ENCODE measurements at regions not wholly inside any gene's neighbourhood (a gene's known extent, or its start where the extent isn't known, plus 50 kb on each side); places are given as distances from the start of the nearest gene placed in this dataset.
A peak's percentile ranks its signal among the peaks of the same experiment; 100 is the strongest.

DNA sequence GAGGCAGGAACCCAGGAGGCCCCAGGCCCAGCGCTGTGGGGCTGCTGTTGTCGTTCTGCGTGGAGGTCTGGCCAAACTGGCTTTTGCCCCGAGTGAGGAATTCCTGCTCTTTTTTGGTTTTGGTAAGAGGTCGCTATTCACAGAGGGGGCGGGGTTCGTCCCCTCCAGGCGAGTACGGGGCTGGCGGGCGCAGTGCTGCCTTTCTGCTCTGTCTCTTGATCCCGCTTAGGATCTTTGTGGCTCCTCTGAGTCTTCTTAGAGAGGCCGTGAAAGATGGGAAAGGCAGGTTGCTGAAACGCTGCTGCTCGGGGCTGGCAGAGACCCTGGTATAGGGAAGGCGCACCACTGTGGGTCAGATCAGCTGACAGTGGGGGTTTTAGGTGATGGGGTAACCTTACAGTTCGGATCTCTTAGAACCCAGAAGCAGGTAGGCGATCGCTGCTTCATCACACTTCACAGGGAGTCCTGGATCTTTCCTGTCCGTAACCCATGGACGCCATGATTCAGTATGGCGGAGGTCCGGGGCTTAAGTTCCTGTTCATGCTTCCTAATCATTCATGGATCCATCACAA is 136.7 kb downstream of the KIF20B start:
- 44% methylated on average over 23 of the region's 23 CpGs for WGBS (ENCODE audit: insufficient coverage)
- Histone ChIP-seq H4K20me1 (ENCODE audit: control insufficient read depth, insufficient read depth, low read length, poor library complexity, severe bottlenecking) (no peaks in the 10 kb centered on the region), H3K4me2 (replicated peaks; ENCODE audit: low read depth, low read length, poor library complexity, severe bottlenecking) (peak overlapping the region; percentile 91), H3K4me3 (ENCODE audit: control extremely low read depth in 1 of 5, extremely low read depth in 1 of 5, insufficient read depth in 1 of 5, low read depth in 2 of 5, low read length in 4 of 5) (peak overlapping the region; percentile 12 to 87 (median 75)), H3K9me3 (ENCODE audit: control extremely low read depth in 1 of 3, control insufficient read depth in 2 of 3, insufficient read depth in 1 of 3, low read length in 2 of 3) (peaks cover 0 to 4% (median 0%) of the 10 kb centered on the region in 3 donors), H3K36me3 (replicated peaks in 1 of 2; ENCODE audit: control extremely low read depth in 1 of 2, control insufficient read depth in 1 of 2, extremely low read depth in 1 of 2, insufficient read depth in 2 of 2, low read length in 1 of 2) (no peaks in the 10 kb centered on the region), H3K9ac (ENCODE audit: low read length) (peak overlapping the region; percentile 83), H3K27ac (ENCODE audit: low read length in 2 of 2) (peak overlapping the region; percentile 56 to 74), H3K27me3 (replicated peaks in 1 of 4; ENCODE audit: control extremely low read depth in 1 of 4, control insufficient read depth in 3 of 4, insufficient read depth in 4 of 4, low read length in 3 of 4) (no peaks in the 10 kb centered on the region), H3K79me2 (ENCODE audit: control insufficient read depth, insufficient read depth, low read length) (no peaks in the 10 kb centered on the region), H3K4me1 (ENCODE audit: control insufficient read depth in 2 of 2, insufficient read depth in 2 of 2, low read length in 2 of 2) (peaks cover 13 to 23% of the 10 kb centered on the region in 2 donors), H2AFZ (ENCODE audit: insufficient read depth, low read depth, low read length, poor library complexity, severe bottlenecking) (peak overlapping the region; percentile 96)
- no peak for ATAC-seq (ENCODE audit: low read depth)
- no peak for DNase-seq
- TF ChIP-seq, protein P1, sequence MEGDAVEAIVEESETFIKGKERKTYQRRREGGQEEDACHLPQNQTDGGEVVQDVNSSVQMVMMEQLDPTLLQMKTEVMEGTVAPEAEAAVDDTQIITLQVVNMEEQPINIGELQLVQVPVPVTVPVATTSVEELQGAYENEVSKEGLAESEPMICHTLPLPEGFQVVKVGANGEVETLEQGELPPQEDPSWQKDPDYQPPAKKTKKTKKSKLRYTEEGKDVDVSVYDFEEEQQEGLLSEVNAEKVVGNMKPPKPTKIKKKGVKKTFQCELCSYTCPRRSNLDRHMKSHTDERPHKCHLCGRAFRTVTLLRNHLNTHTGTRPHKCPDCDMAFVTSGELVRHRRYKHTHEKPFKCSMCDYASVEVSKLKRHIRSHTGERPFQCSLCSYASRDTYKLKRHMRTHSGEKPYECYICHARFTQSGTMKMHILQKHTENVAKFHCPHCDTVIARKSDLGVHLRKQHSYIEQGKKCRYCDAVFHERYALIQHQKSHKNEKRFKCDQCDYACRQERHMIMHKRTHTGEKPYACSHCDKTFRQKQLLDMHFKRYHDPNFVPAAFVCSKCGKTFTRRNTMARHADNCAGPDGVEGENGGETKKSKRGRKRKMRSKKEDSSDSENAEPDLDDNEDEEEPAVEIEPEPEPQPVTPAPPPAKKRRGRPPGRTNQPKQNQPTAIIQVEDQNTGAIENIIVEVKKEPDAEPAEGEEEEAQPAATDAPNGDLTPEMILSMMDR (IDR thresholded peaks at IDR 0.05) = no peak
- no peak for TF ChIP-seq EZH2 (IDR thresholded peaks at IDR 0.05; ENCODE audit: borderline replicate concordance, insufficient read depth, low read depth, low read length, poor library complexity, severe bottlenecking)
- H3K4me1 Mint-ChIP-seq = peaks cover 29% of the 10 kb centered on the region
- intact Hi-C loops (cut with micrococcal nuclease) = loop anchor here (5.0 kb wide), 1 partner anchor 49 kb away; no protein-coding TSS in a partner anchor
- H3K27ac Mint-ChIP-seq = peak overlapping the region; percentile 87
- peaks cover 4% of the 10 kb centered on the region for H3K27me3 Mint-ChIP-seq
- CTCF ChIA-PET = no interaction called here
- POLR2A ChIA-PET = interaction anchor here (1.6 kb wide), 1 partner anchor 12 kb away, joined by 3 read pairs; no protein-coding TSS in a partner anchor
- H3K9me3 Mint-ChIP-seq (ENCODE audit: insufficient read depth) = peaks cover 3% of the 10 kb centered on the region
- peak overlapping the region; percentile 84 for H3K4me3 Mint-ChIP-seq

DNA sequence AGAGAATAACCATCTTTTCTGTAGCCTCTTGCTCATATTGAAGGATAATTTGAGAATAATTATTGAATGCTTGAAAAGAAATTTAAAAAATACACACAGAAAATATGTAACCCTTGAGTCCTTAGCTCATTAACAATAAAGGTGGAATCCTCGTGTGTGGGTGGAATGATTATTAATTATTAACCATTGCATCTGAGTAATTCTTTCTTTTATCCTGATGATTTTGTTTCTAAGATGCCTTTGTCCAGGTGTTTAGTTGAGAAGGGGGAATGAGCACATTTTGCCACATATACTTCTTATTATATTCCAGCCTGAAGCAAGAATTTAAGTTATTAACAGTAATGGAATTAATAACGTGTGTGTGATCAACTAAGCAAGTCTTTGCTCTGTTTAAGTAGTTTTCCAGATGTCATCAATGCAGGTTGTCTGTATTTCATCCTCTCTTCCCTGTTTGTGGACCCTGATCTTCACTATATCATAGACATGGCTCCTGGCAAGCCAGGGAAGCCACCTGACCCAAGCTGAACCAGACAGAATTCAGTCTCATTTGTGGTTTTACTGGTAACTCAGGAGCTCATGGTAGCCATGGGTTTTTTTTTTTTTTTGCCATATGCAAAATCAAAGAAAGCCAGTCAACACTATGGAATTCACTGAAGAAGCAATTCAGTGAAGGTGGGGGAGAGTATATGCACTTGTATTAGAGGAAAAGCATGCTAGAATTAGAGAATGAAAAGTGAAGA is 144.3 kb downstream of the KIF20B start:
- intact Hi-C loops (cut with micrococcal nuclease) = no loop called here
- ATAC-seq (ENCODE audit: low read depth) (no peak), DNase-seq (no peak)
- no peak overlapping the region for H3K4me3 ChIP-seq (ENCODE audit: control extremely low read depth in 1 of 5, extremely low read depth in 1 of 5, insufficient read depth in 1 of 5, low read depth in 2 of 5, low read length in 4 of 5)
- Mint-ChIP-seq H3K4me1 (peaks cover 12% of the 10 kb centered on the region), H3K9me3 (ENCODE audit: insufficient read depth) (no peaks in the 10 kb centered on the region), H3K27ac (no peak overlapping the region), H3K27me3 (peaks cover 18% of the 10 kb centered on the region), H3K4me3 (no peak overlapping the region)
- ChIA-PET POLR2A (no interaction called here), CTCF (no interaction called here)
- H3K9ac ChIP-seq (ENCODE audit: low read length) = no peak overlapping the region
- H2AFZ ChIP-seq (ENCODE audit: insufficient read depth, low read depth, low read length, poor library complexity, severe bottlenecking) = no peak overlapping the region
- no peaks in the 10 kb centered on the region for H4K20me1 ChIP-seq (ENCODE audit: control insufficient read depth, insufficient read depth, low read length, poor library complexity, severe bottlenecking)
- H3K27ac ChIP-seq (ENCODE audit: low read length in 2 of 2) = no peak overlapping the region
- no peaks in the 10 kb centered on the region for H3K79me2 ChIP-seq (ENCODE audit: control insufficient read depth, insufficient read depth, low read length)
- H3K36me3 ChIP-seq (replicated peaks in 1 of 2; ENCODE audit: control extremely low read depth in 1 of 2, control insufficient read depth in 1 of 2, extremely low read depth in 1 of 2, insufficient read depth in 2 of 2, low read length in 1 of 2) = no peaks in the 10 kb centered on the region
- peaks cover 4 to 5% of the 10 kb centered on the region in 2 donors for H3K4me1 ChIP-seq (ENCODE audit: control insufficient read depth in 2 of 2, insufficient read depth in 2 of 2, low read length in 2 of 2)
- H3K27me3 ChIP-seq (replicated peaks in 1 of 4; ENCODE audit: control extremely low read depth in 1 of 4, control insufficient read depth in 3 of 4, insufficient read depth in 4 of 4, low read length in 3 of 4) = peaks cover 0 to 10% (median 0%) of the 10 kb centered on the region in 4 experiments
- TF ChIP-seq, protein P1 (IDR thresholded peaks at IDR 0.05) = no peak
- no peak for TF ChIP-seq EZH2 (IDR thresholded peaks at IDR 0.05; ENCODE audit: borderline replicate concordance, insufficient read depth, low read depth, low read length, poor library complexity, severe bottlenecking)
- no peak overlapping the region for H3K4me2 ChIP-seq (replicated peaks; ENCODE audit: low read depth, low read length, poor library complexity, severe bottlenecking)
- H3K9me3 ChIP-seq (ENCODE audit: control extremely low read depth in 1 of 3, control insufficient read depth in 2 of 3, insufficient read depth in 1 of 3, low read length in 2 of 3) = no peaks in the 10 kb centered on the region
- WGBS (ENCODE audit: insufficient coverage) = no CpG with 5 or more reads among the region's 2 CpGs

All from B cell (primary cell).